BLaER1 treated with 17β-estradiol and CSF1 and Interleukin-3, amounts not matched to agents 10 nM and 100 nM (cell line): ENCODE measurements at regions not wholly inside any gene's neighbourhood (a gene's known extent, or its start where the extent isn't known, plus 50 kb on each side); places are given as distances from the start of the nearest gene placed in this dataset.
A peak's percentile ranks its signal among the peaks of the same experiment; 100 is the strongest.

Source experiments
- H3K27ac ChIP-seq, 11 experiments: shearing (Covaris generic); formaldehyde crosslinking; 2 replicates each; pipeline ENCODE4 v1.8.1; 2022
- H3K27me3 ChIP-seq, 11 experiments: shearing (Covaris generic); formaldehyde crosslinking; 2 replicates each; pipeline ENCODE4 v1.8.1; 2022
- H3K36me3 ChIP-seq, 11 experiments: shearing (Covaris generic); formaldehyde crosslinking; 2 replicates each; pipeline ENCODE4 v1.8.1; 2022
- H3K4me1 ChIP-seq, 10 experiments: shearing (Covaris generic); formaldehyde crosslinking; 2 replicates each; pipeline ENCODE4 v1.8.1; 2022
- H3K4me2 ChIP-seq, 11 experiments: shearing (Covaris generic); formaldehyde crosslinking; 2 replicates each; pipeline ENCODE4 v1.8.1; 2022
- H3K4me3 ChIP-seq, 10 experiments: shearing (Covaris generic); formaldehyde crosslinking; 2 replicates each; pipeline ENCODE4 v1.8.1; 2022
- H3K9ac ChIP-seq, 11 experiments: shearing (Covaris generic); formaldehyde crosslinking; 2 replicates each; pipeline ENCODE4 v1.8.1; 2022
- H3K9me3 ChIP-seq, 11 experiments: shearing (Covaris generic); formaldehyde crosslinking; replicated peaks in 1 of 11; 2 replicates each; pipeline ENCODE4 v1.8.1; 2022
- H4K20me1 ChIP-seq, 11 experiments: shearing (Covaris generic); formaldehyde crosslinking; 2 replicates each; pipeline ENCODE4 v1.8.1; 2022
- Cebpa-rat ChIP-seq, 11 experiments: shearing (Covaris generic); IDR thresholded peaks; 2 replicates each; pipeline ENCODE4 v1.8.1; 2022

- peaks cover 10 to 33% (median 30%) of the 10 kb centered on the region in 10 experiments; a peak in 19 of 20 replicates for H3K4me1 ChIP-seq
- no peaks in the 10 kb centered on the region for H3K9me3 ChIP-seq
- TF ChIP-seq Cebpa-rat (IDR thresholded peaks at IDR 0.05): no peak
- H3K36me3 ChIP-seq: no peaks in the 10 kb centered on the region
- H4K20me1 ChIP-seq: no peaks in the 10 kb centered on the region
- no peak overlapping the region for H3K9ac ChIP-seq
- no peak overlapping the region for H3K27ac ChIP-seq
- no peaks in the 10 kb centered on the region for H3K27me3 ChIP-seq
- no peak overlapping the region for H3K4me3 ChIP-seq
- H3K4me2 ChIP-seq: no peak overlapping the region
Observed at GRCh38 chr6:99096170-99096569, 148.4 kb upstream of the FBXL4 start.

GRCh38 chr6:99093456-99094190 is 145.9 kb upstream of the FBXL4 start:
- Histone ChIP-seq H4K20me1 (no peaks in the 10 kb centered on the region), H3K4me2 (peak overlapping the region; percentile 41 to 74 (median 67))

GRCh38 chr6:99092461-99092860 is 144.7 kb upstream of the FBXL4 start:
- no peaks in the 10 kb centered on the region for H4K20me1 ChIP-seq
- peak overlapping the region in 10 of 11 experiments; percentile 18 to 69 (median 58); a peak in 18 of 22 replicates for H3K4me2 ChIP-seq
- no peaks in the 10 kb centered on the region for H3K9me3 ChIP-seq
- H3K36me3 ChIP-seq: no peaks in the 10 kb centered on the region
- no peak overlapping the region for H3K4me3 ChIP-seq
- no peak overlapping the region for H3K9ac ChIP-seq
- TF ChIP-seq Cebpa-rat (IDR thresholded peaks at IDR 0.05): no peak
- no peaks in the 10 kb centered on the region for H3K27me3 ChIP-seq
- H3K27ac ChIP-seq: 0 out of 22 replicates have a peak overlapping the region, but pooled peaks of 1 of the 11 experiments have one; percentile 1
- peaks cover 10 to 33% (median 30%) of the 10 kb centered on the region in 10 experiments; a peak in 19 of 20 replicates for H3K4me1 ChIP-seq

More at GRCh38 chr6:99093456-99094190, 145.9 kb upstream of the FBXL4 start:
- H3K9me3 ChIP-seq: no peaks in the 10 kb centered on the region
- no peaks in the 10 kb centered on the region for H3K27me3 ChIP-seq
- H3K9ac ChIP-seq: no peak overlapping the region
- TF ChIP-seq Cebpa-rat (IDR thresholded peaks at IDR 0.05): no peak
- no peaks in the 10 kb centered on the region for H3K36me3 ChIP-seq
- peak overlapping the region in 1 of 11 experiments; percentile 29; a peak in 1 of 22 replicates for H3K27ac ChIP-seq
- H3K4me3 ChIP-seq: no peak overlapping the region
- peaks cover 10 to 33% (median 30%) of the 10 kb centered on the region in 10 experiments; a peak in 19 of 20 replicates for H3K4me1 ChIP-seq

GRCh38 chr6:99091985-99092384 is 144.2 kb upstream of the FBXL4 start:
- Histone ChIP-seq H3K4me3 (no peak overlapping the region), H3K9ac (no peak overlapping the region)

GRCh38 chr6:99080191-99080590 is 132.4 kb upstream of the FBXL4 start:
- Histone ChIP-seq H3K4me1 (no peaks in the 10 kb centered on the region), H3K9ac (no peak overlapping the region), H3K4me2 (no peak overlapping the region), H3K36me3 (no peaks in the 10 kb centered on the region), H3K27me3 (no peaks in the 10 kb centered on the region), H3K4me3 (no peak overlapping the region), H3K27ac (no peak overlapping the region), H4K20me1 (no peaks in the 10 kb centered on the region), H3K9me3 (no peaks in the 10 kb centered on the region)
- TF ChIP-seq Cebpa-rat (IDR thresholded peaks at IDR 0.05): no peak

More at GRCh38 chr6:99091985-99092384, 144.2 kb upstream of the FBXL4 start:
- Histone ChIP-seq H3K4me2 (peak overlapping the region; percentile 9 to 69 (median 54); a peak in 18 of 22 replicates), H3K27me3 (no peaks in the 10 kb centered on the region), H3K27ac (no peak overlapping the region), H4K20me1 (no peaks in the 10 kb centered on the region), H3K36me3 (no peaks in the 10 kb centered on the region), H3K9me3 (no peaks in the 10 kb centered on the region), H3K4me1 (peaks cover 10 to 33% (median 30%) of the 10 kb centered on the region in 10 experiments; a peak in 19 of 20 replicates)
- no peak for TF ChIP-seq Cebpa-rat (IDR thresholded peaks at IDR 0.05)

- H3K27ac ChIP-seq: no peak overlapping the region
- H3K9me3 ChIP-seq: no peaks in the 10 kb centered on the region
- no peaks in the 10 kb centered on the region for H3K36me3 ChIP-seq
- no peak overlapping the region for H3K4me3 ChIP-seq
- no peak for TF ChIP-seq Cebpa-rat (IDR thresholded peaks at IDR 0.05)
- H3K27me3 ChIP-seq: no peaks in the 10 kb centered on the region
- H3K9ac ChIP-seq: no peak overlapping the region
- no peaks in the 10 kb centered on the region for H3K4me1 ChIP-seq
- H3K4me2 ChIP-seq: no peak overlapping the region
- no peaks in the 10 kb centered on the region for H4K20me1 ChIP-seq
Observed at GRCh38 chr6:99079058-99079457, 131.3 kb upstream of the FBXL4 start.

- H3K27me3 ChIP-seq: no peaks in the 10 kb centered on the region
- no peak overlapping the region for H3K27ac ChIP-seq
- H3K9ac ChIP-seq: no peak overlapping the region
- H3K9me3 ChIP-seq: no peaks in the 10 kb centered on the region
- H3K4me3 ChIP-seq: no peak overlapping the region
- no peak for TF ChIP-seq Cebpa-rat (IDR thresholded peaks at IDR 0.05)
- no peaks in the 10 kb centered on the region for H3K36me3 ChIP-seq
- no peaks in the 10 kb centered on the region for H4K20me1 ChIP-seq
- no peaks in the 10 kb centered on the region for H3K4me1 ChIP-seq
- no peak overlapping the region for H3K4me2 ChIP-seq
Observed at GRCh38 chr6:99073223-99073622, 125.5 kb upstream of the FBXL4 start.

GRCh38 chr6:99066044-99066443 is 118.3 kb upstream of the FBXL4 start:
- Histone ChIP-seq H3K36me3 (no peaks in the 10 kb centered on the region), H3K9me3 (no peaks in the 10 kb centered on the region), H3K4me2 (peak overlapping the region in 3 of 11 experiments; percentile 16 to 33 (median 32); a peak in 4 of 22 replicates), H3K9ac (no peak overlapping the region), H4K20me1 (no peaks in the 10 kb centered on the region), H3K4me3 (no peak overlapping the region), H3K4me1 (peaks cover 0 to 7% (median 6%) of the 10 kb centered on the region in 10 experiments; a peak in 6 of 20 replicates), H3K27ac (no peak overlapping the region), H3K27me3 (no peaks in the 10 kb centered on the region)
- TF ChIP-seq Cebpa-rat (IDR thresholded peaks at IDR 0.05): no peak

- Histone ChIP-seq H3K4me3 (no peak overlapping the region), H3K27ac (no peak overlapping the region), H3K36me3 (no peaks in the 10 kb centered on the region), H3K4me1 (peaks cover 0 to 7% (median 6%) of the 10 kb centered on the region in 10 experiments; a peak in 6 of 20 replicates), H4K20me1 (no peaks in the 10 kb centered on the region), H3K9ac (no peak overlapping the region), H3K27me3 (no peaks in the 10 kb centered on the region), H3K9me3 (no peaks in the 10 kb centered on the region), H3K4me2 (no peak overlapping the region)
- no peak for TF ChIP-seq Cebpa-rat (IDR thresholded peaks at IDR 0.05)
Observed at GRCh38 chr6:99064834-99065233, 117.1 kb upstream of the FBXL4 start.

- Histone ChIP-seq H3K9ac (no peak overlapping the region), H3K4me1 (peaks cover 0 to 2% (median 0%) of the 10 kb centered on the region in 10 experiments; a peak in 1 of 20 replicates), H3K4me2 (no peak overlapping the region), H4K20me1 (no peaks in the 10 kb centered on the region), H3K36me3 (no peaks in the 10 kb centered on the region), H3K4me3 (no peak overlapping the region), H3K9me3 (no peaks in the 10 kb centered on the region), H3K27me3 (no peaks in the 10 kb centered on the region), H3K27ac (no peak overlapping the region)
- TF ChIP-seq Cebpa-rat (IDR thresholded peaks at IDR 0.05): no peak
Observed at GRCh38 chr6:99036672-99037071, 88.9 kb upstream of the FBXL4 start.
